HG03520 (cell line): ENCODE measurements at regions not wholly inside any gene's neighbourhood (a gene's known extent, or its start where the extent isn't known, plus 50 kb on each side); places are given as distances from the start of the nearest gene placed in this dataset.
A peak's percentile ranks its signal among the peaks of the same experiment; 100 is the strongest.
"Not testable (repeated sequence)": the region's sequence is repeated elsewhere in the genome, so short reads cannot be mapped to it uniquely, and the experiment has no call there.

Source experiments
- ATAC-seq: cut with Tn5 transposase; IDR thresholded peaks from one replicate; pipeline ENCODE4 v1.9.1; 2021; ENCODE audit warnings: mild to moderate bottlenecking, moderate library complexity; ENCODE audit not compliant: unreplicated experiment

DNA sequence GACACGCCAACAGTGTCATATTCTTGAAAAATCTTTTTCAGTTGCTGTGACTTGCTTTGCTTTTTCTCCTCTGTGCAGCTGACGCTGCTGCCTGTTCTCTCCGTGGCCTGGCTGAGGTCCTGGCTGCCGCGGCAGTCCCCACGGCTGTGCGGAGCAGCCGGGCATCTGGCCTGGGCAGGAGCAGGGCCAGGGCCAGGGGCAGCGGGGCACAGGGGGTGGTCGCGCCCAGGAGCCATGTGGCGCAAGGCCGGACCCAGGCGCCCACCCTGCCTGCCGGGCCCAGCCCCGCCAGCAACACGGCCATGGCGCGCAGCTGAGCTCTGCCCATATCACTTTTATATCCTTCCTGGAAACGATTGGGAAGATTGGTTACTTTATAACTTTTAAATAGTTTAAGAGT is 109.4 kb upstream of the ACBD5 start:
- no peak for ATAC-seq

DNA sequence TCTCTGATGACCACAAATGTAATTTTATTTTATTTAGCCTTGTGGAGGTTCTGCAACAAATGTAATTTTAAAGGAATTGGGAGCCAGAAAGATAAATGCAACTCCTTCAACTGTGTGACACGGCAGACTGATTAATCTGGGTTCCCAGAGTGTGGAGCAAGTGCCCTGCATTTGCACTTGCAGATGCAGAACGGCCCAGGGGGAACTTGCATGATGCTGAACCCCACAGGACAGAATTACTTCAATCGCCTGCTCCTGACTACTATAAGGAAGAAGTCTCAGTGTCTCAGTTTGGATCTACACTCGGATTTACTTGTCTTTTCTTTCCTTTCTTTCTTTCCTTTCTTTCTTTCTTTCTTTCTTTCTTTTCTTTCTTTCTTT is 107.2 kb upstream of the ACBD5 start:
- not testable (repeated sequence) for ATAC-seq

DNA sequence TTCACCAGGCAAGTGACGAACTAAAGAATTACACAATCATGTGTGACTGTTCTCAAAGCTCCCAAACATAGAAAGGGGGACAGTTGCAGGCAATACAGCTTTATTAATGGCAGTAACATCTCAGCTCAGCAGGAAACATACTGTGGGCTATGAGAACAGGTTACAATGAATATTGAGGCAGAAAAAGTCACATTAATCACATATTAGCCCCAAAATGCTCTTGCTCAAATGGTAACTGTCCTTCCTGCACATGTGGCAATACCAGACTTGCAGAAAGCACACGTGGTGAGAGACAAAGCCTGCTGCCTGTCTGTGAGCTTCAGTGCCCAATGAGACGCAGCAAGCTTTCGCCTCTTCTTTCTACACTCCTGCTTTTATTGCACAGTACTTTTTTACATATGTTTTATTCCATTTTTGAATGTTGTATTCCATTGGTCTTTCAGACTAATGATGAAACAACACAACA is 104.9 kb upstream of the ACBD5 start:
- ATAC-seq, result no peak

DNA sequence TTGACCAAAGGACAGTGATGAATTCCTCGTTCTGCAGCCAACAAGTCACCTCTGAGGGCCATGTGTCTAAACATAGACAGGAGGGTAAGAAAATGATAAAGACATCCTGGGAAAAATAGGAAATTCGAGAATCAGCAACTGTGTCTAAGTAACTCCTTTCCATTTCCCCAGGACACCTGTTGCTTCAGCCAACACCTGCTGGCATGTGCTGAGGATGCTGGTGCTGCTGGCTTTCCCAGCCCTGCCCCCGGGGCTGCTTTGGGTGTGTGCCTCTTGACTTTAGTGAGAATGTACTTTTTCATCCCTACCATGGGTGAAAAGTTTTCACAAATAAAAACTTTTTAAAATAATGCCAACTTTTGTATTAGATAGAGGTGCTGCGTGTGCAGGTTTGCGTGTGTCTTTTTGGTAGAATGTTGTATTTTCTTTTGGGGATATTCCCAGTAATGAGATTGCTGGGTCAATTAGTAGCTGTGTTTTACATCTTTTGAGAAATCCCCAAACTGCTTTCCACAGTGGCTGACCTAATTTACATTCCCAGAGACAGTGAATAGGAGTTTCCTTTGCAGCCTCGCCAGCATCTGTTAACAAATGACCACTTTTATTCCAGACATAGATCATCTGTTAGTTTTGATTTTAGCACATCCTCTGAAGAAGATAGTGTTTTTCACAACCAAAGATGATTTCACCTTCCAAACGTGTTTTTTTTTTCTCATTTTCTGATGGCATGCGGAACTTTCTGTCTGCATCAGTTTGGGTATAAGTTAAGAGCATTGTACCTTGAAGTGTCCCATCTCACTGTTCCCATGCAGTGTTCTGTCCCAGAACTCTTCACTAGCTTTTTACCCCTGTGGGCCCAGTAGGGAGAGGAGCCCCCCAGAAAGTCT is 104.2 kb upstream of the ACBD5 start:
- ATAC-seq, result no peak

DNA sequence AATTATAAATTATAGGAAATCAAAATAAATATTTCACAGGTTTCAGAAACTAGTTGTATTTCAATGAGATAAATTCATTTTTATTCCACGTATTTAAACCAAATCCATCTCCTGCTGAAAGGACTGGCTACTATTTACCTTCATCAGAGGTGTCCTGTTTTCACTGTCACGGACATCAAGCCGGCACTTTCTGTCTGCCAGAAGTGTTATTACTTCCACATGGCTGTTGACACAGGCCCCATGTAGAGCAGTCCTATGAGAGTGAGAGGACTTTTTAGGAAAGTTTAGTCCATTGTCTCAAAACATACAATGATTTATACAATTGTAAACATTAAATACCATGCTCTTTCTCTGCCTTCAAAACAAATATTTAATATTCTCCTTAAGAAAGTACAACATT is 100.4 kb upstream of the ACBD5 start:
- no peak for ATAC-seq

DNA sequence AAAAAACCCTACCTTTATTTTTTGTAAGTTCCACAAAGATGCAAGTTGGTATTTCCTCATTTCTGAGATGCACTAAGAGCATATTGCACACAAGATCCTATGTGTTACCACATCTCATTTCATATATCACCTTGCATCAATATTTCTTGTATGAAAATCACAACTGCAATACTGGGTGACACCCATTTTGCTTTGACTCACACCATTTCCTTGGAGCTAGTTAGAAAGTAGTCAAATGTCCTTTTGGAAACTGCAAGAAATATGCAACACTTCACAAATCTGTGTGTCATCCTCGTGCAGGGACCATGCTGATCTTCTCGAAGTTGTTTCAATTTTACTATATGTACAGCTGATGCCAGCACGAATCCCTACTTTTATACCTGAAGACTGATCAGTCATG is 94.6 kb upstream of the ACBD5 start:
- ATAC-seq, result not testable (repeated sequence)

DNA sequence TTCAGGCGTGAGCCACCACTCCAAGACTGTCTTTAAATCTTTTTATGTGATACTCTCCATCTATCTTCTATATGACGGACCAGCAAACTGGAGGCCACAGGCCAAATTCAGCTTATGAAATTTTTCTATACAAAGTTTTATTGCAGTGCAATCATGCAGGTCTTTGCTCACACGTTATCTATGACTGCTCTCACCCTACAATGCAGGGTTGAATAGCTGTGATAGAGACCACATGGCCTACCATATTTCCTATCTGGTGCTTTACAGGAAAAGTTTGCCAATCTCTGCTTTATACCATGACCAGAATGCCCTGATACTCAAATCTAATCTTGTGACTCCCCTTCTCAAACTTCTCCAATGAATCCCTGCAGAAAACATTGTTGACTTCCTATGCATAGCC is 89.5 kb upstream of the ACBD5 start:
- ATAC-seq, result no peak

DNA sequence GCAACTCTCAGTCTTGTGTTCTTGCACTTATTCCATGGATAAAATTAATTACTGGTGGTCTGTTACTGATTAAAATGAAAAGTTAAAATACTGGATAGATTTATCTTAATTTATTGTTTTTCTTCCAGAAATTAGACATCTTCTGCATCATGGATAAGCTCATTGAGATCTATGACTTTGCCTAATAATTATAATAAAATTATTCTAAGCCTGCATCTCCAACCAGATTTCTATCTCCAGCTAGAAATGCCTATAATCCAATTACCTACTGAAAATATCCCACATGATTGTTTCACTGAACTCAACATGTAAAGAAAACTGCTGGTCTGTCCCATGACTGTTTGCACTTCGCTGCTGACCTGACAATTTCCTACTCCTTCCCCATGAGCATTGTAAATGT is 88.3 kb upstream of the ACBD5 start:
- no peak for ATAC-seq

DNA sequence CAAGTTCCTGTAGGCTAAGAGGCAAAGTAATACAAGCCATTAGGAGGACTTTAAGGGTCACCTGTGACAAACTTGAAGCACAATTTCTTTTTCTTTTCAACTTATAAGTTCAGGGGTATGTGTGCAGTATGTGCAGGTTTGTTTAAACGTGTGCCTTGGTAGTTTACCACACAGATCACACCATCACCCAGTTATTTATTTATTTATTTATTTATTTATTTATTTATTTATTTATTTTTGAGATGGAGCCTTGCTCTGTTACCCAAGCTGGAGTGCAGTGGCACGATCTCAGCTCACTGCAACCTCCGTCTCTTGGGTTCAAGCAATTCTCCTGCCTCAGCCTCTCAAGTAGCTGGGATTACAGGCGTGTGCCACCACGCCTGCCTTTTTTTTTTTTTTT is 86.2 kb upstream of the ACBD5 start:
- ATAC-seq, result not testable (repeated sequence)

DNA sequence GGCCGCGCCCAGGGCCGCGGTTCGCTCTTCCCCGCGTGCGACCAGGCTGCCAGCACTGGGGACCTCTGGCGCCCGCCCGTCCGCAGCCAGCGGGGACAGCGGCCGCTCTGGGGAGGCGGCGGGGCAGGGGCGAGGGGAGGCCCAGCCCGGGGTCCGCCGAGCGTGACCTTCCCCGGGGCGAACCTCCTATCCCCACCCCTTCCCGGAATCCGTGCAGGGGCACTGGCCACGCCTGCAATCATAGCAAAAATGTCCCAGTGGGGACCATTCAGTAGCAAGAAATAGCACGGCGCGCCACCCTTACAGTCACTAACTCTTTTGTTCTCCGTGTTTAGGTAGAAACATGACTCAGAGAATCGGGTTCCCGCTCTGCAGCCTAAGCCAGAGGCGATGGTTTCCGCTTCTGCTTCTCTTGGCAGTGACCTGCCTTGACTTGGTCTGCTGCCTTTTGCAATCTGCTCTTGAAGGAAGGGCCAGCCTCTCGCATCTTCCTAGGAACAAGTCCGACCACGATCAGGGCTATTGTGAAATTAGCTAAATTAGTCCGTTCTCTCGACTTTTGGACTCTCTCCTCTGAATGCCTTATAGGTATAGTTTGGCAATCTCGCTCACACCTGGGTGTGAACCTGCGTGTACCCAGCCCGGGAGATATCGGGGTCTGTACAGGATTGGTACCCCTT is 79.3 kb upstream of the ACBD5 start:
- ATAC-seq, result no peak

DNA sequence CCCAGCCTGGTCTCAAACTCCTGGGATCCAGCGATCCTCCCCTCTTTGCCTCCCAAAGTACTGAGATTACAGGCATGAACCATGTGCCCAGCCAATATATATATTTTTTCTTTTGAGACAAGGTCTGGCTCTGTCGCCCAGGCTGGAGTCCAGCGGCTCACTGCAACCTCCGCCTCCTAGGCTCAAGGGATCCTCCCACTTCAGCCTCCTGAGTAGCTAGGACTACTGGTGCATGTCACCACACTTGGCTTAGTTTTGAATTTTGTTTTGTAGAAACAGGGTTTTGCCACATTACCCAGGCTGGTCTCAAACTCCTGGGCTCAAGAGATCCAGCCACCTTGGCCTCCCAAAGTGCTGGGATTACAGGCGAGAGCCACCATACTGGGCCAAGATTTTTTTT is 78.5 kb upstream of the ACBD5 start:
- not testable (repeated sequence) for ATAC-seq

DNA sequence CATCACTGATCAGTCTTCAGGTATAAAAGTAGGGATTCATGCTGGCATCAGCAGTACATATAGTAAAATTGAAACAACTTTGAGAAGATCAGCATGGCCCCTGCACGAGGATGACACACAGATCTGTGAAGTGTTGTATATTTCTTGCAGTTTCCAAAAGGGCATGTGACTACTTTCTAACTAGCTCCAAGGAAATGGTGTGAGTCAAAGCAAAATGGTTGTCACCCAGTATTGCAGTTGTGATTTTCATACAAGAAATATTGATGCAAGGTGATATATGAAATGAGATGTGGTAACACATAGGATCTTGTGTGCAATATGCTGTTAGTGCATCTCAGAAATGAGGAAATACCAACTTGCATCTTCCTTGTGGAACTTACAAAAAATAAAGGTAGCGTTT is 74.5 kb upstream of the ACBD5 start:
- not testable (repeated sequence) for ATAC-seq

DNA sequence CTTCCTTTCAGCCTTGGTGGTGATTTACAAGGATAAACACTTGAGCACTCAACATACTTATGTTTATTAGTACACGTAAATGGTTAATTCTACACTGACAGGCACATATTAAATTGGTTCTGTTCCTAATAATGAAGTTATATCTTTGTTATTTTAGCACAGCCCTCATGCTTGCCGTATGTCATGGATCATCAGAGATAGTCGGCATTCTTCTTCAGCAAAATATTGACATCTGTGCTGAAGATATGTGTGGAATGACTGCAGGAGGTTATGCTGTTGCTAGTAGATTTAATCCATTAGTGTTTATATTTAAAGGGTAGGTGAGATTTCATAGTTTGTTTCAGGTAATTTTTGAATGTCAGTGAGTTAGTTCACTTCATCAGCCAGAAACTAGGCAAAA is 73.0 kb upstream of the ACBD5 start:
- ATAC-seq, result not testable (repeated sequence)

DNA sequence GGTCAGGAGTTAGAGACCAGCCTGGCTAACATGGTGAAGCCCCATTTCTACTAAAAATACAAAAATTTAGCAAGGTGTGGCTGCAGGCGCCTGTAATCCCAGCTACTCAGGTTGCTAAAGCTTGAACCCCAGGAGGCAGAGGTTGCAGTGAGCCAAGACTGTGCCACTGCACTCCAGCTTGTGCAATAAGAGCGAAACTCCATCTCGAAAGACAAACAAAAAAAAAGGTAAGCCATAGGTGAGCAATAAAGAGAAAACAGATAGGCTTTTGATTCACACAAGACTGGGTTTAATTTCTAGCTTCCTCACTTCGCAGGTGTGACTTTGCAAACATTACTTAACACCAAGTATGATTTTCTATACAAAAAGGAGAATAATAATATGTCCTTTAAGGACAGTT is 72.3 kb upstream of the ACBD5 start:
- ATAC-seq, result no peak

DNA sequence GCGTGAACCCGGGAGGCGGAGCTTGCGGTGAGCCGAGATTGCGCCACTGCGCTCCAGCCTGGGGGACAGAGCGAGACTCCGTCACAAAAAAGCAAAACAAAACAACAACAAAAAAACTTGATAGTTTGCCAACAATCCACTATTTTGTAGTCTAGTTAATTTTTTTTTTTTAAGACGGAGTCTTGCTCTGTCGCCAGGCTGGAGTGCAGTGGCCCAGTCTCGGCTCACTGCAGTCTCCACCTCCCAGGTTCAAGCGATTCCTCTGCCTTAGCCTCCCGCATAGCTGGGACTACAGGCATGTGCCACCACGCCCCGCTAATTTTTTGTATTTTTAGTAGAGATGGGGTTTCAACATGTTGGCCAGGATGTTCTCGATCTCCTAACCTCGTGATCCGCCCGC is 71.2 kb upstream of the ACBD5 start:
- ATAC-seq, result not testable (repeated sequence)

DNA sequence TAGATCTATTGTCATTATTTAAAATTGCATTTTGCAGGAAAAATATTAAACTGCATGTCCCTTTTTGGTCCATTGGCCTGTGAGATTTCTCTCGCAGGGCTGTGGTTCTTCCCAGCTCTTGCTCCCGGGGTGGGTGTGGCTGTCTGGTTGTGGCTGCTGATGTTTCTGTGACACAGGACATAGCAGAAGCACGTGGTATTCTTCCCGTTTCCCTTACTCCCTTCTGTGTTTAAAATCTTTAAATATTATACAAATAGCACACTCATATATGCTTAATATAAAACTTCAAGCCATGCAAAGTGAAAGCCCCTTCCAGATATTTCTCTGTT is 57.9 kb upstream of the ACBD5 start:
- ATAC-seq, result not testable (repeated sequence)

DNA sequence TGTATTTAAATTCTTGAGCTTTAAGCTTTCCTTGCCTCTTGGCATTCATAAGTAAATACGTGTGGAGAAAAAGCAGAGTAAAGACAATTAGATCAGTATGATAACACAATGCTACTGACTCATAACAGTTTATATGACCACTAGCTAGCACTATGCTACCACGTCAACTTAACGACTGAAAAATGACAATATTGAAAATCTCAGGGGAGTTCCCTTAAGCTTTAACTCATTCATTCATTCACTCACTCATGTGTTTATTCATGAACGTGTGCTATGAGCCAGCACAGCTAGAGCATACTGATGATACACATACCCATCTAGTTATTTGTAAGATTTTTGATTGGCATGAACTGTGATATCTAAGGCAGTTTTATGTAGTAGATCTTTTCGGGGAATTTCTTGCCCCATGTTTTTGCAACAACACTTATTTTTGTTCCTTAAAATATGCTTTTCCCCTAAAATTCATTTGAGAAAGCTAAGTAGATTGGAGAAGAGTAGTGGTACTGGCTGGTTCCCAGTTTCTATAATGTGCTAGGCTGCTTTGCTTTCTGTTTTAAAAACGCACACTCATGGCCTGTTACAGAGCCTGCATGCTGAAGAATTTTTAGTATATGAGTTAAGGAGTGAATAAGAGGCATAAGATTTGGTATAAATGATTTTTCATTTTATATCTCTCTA is 57.4 kb upstream of the ACBD5 start:
- ATAC-seq, result no peak

DNA sequence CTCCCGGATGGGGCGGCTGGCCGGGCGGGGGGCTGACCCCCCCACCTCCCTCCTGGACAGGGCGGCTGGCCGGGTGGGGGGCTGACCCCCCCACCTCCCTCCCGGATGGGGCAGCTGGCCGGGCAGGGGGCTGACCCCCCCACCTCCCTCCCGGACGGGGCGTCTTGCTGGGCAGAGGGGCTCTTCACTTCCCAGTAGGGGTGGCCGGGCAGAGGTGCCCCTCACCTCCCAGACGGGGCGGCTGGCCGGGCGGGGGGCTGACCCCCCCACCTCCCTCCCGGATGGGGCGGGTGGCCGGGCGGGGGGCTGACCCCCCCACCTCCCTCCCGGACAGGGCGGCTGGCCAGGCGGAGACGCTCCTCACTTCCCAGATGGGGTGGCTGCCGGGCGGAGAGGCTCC is 55.7 kb upstream of the ACBD5 start:
- not testable (repeated sequence) for ATAC-seq

DNA sequence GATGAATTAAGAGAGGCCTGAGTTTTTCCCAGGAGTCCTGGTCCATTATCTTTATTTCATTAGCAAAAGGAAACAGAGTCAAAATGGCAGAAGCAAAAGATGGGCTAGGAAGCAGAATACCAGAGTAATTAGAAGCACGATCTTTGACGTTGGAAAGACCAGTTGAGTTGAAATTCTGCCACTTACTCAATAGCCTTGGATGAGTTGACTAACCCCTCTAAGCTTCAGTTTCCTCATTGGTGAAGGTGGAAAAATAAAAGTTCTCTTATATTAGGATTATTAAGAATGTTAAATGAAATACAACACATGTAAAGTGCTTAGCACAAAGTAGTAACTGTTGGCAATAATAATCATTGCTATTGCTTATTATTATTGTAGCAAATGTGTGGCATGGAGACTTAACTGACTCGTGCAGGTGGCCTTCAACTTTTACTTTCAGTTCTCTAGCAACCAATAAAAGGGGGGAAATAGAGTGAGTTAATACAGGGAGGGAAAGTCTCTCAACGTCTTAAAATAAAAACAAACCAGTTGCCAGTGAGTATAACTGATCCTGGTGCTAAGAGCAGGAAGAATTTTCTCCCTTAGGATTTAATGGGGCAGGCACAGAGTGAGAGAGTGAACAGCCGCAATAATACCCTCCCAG is 50.8 kb upstream of the ACBD5 start:
- ATAC-seq, result peak; percentile 86
